Parathyroid adenoma (tissue), 2 donors: ENCODE measurements at regions not wholly inside any gene's neighbourhood (a gene's known extent, or its start where the extent isn't known, plus 50 kb on each side); places are given as distances from the start of the nearest gene placed in this dataset.

ENCODE experiments used
- H2AFZ ChIP-seq: fragments of 300-600 bp; sonication (generic); one replicate; pipeline ENCODE4 v1.7.0; 2017; ENCODE audit warnings: antibody characterized with exemption, mild to moderate bottlenecking
- H3K27ac ChIP-seq: fragments of 300-600 bp; sonication (generic); one replicate; pipeline ENCODE4 v1.7.0; 2017
- H3K27me3 ChIP-seq: fragments of 300-600 bp; sonication (generic); one replicate; pipeline ENCODE4 v1.7.0; 2017; ENCODE audit warnings: low read length; ENCODE audit not compliant: control insufficient read depth, insufficient read depth
- H3K36me3 ChIP-seq: fragments of 300-600 bp; sonication (generic); one replicate; pipeline ENCODE4 v1.7.0; 2017; ENCODE audit warnings: low read length; ENCODE audit not compliant: control insufficient read depth, insufficient read depth
- H3K4me1 ChIP-seq: fragments of 300-600 bp; sonication (generic); one replicate; pipeline ENCODE4 v1.7.0; 2017; ENCODE audit warnings: control low read depth
- H3K4me2 ChIP-seq: fragments of 300-600 bp; sonication (generic); one replicate; pipeline ENCODE4 v1.7.0; 2017; ENCODE audit warnings: low read length
- H3K4me3 ChIP-seq: fragments of 300-600 bp; sonication (generic); one replicate; pipeline ENCODE4 v1.7.0; 2017; ENCODE audit warnings: low read depth, low read length
- H3K79me2 ChIP-seq: fragments of 300-600 bp; sonication (generic); one replicate; pipeline ENCODE4 v1.7.0; 2017; ENCODE audit warnings: control low read depth
- H3K9ac ChIP-seq: fragments of 300-600 bp; sonication (generic); one replicate; pipeline ENCODE4 v1.7.0; 2017; ENCODE audit warnings: mild to moderate bottlenecking
- H3K9me3 ChIP-seq: fragments of 300-600 bp; sonication (generic); one replicate; pipeline ENCODE4 v1.7.0; 2017; ENCODE audit warnings: low read length; ENCODE audit not compliant: control insufficient read depth
- CTCF ChIP-seq: fragments of 300-600 bp; sonication (generic); IDR thresholded peaks from one replicate; pipeline ENCODE4 v1.7.0; 2017; ENCODE audit warnings: antibody characterized with exemption, mild to moderate bottlenecking
- donor health status: primary hyperparathyroidism.

GRCh38 chr10:6659451-6659850 is 79.4 kb upstream of the PRKCQ start:
- H3K27me3 ChIP-seq = no peaks in the 10 kb centered on the region
- no peaks in the 10 kb centered on the region for H3K36me3 ChIP-seq
- H3K4me1 ChIP-seq = no peaks in the 10 kb centered on the region
- no peak overlapping the region for H3K27ac ChIP-seq
- no peak for TF ChIP-seq CTCF
- no peak overlapping the region for H3K4me2 ChIP-seq
- no peak overlapping the region for H3K4me3 ChIP-seq
- H3K9me3 ChIP-seq = no peaks in the 10 kb centered on the region
- H2AFZ ChIP-seq = no peak overlapping the region
- no peak overlapping the region for H3K9ac ChIP-seq
- no peaks in the 10 kb centered on the region for H3K79me2 ChIP-seq

GRCh38 chr10:6657669-6658068 is 77.6 kb upstream of the PRKCQ start:
- Histone ChIP-seq H3K79me2 (no peaks in the 10 kb centered on the region), H3K4me2 (no peak overlapping the region), H3K27me3 (no peaks in the 10 kb centered on the region), H3K4me3 (no peak overlapping the region), H3K9ac (no peak overlapping the region), H3K4me1 (no peaks in the 10 kb centered on the region), H3K36me3 (no peaks in the 10 kb centered on the region), H3K27ac (no peak overlapping the region), H2AFZ (no peak overlapping the region), H3K9me3 (no peaks in the 10 kb centered on the region)
- TF ChIP-seq CTCF = no peak

- H2AFZ ChIP-seq = no peak overlapping the region
- no peak overlapping the region for H3K27ac ChIP-seq
- no peaks in the 10 kb centered on the region for H3K79me2 ChIP-seq
- H3K9me3 ChIP-seq = no peaks in the 10 kb centered on the region
- H3K4me3 ChIP-seq = no peak overlapping the region
- H3K27me3 ChIP-seq = no peaks in the 10 kb centered on the region
- H3K4me2 ChIP-seq = no peak overlapping the region
- H3K36me3 ChIP-seq = no peaks in the 10 kb centered on the region
- no peak overlapping the region for H3K9ac ChIP-seq
- no peak for TF ChIP-seq CTCF
- H3K4me1 ChIP-seq = no peaks in the 10 kb centered on the region
Measured at GRCh38 chr10:6657196-6657595, 77.1 kb upstream of the PRKCQ start.

DNA sequence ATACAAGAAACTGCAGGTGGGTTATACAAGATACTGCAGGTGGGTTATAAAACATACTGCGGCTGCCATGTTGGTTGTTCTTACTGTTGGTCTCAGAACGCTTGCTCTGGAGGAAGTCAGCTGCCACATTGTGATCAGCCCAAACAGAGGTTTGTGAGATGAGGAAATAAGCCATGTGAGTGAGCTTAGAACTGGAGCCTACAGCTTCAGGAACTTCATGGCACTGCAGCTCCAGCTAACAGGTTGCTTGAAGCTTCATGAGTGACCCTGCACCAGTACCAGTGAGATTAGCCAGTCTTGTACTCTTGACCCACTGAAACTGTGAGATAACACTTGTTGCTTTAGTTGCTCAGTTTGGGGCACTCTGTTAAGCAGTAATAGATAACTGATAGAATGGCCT is 74.5 kb upstream of the PRKCQ start:
- Histone ChIP-seq H3K27me3 (no peaks in the 10 kb centered on the region), H3K4me3 (no peak overlapping the region), H2AFZ (no peak overlapping the region), H3K4me2 (no peak overlapping the region), H3K9me3 (no peaks in the 10 kb centered on the region), H3K4me1 (no peaks in the 10 kb centered on the region), H3K9ac (no peak overlapping the region), H3K79me2 (no peaks in the 10 kb centered on the region), H3K27ac (no peak overlapping the region), H3K36me3 (no peaks in the 10 kb centered on the region)
- TF ChIP-seq CTCF = no peak

DNA sequence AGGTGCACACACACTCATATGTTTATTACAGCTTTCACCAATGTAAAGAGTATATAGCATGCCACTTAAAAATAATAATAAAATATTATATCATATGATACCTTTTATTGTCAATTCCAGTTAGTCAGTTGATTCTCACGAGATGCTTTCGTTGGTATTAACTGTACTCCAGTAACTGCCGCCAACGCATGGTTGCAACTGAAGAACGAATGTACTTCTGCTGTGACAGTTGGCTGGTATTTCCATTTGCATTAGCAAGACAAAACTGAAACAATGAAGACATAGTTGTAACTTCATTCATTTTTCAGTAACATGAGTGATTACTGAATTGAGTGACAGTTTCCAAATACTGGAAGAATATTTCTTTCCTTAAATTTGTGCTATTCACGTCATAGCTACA is 70.5 kb upstream of the PRKCQ start:
- no peaks in the 10 kb centered on the region for H3K79me2 ChIP-seq
- TF ChIP-seq CTCF = no peak
- no peaks in the 10 kb centered on the region for H3K4me1 ChIP-seq
- no peak overlapping the region for H3K4me3 ChIP-seq
- no peak overlapping the region for H3K4me2 ChIP-seq
- peaks cover 3% of the 10 kb centered on the region for H3K27me3 ChIP-seq
- H3K27ac ChIP-seq = no peak overlapping the region
- no peak overlapping the region for H3K9ac ChIP-seq
- no peak overlapping the region for H2AFZ ChIP-seq
- no peaks in the 10 kb centered on the region for H3K36me3 ChIP-seq
- no peaks in the 10 kb centered on the region for H3K9me3 ChIP-seq
